ENCODE measurements at regions not wholly inside any gene's neighbourhood (a gene's known extent, or its start where the extent isn't known, plus 50 kb on each side); places are given as distances from the start of the nearest gene placed in this dataset.

GRCh38 chr20:55649254-55649653 lies 356.1 kb downstream of the CBLN4 start:
- Mint-ChIP-seq H3K4me1 (no peaks in the 10 kb centered on the region), H3K9me3 (peaks cover 96% of the 10 kb centered on the region), H3K27ac (no peak overlapping the region), H3K27me3 (ENCODE audit: insufficient read depth, low read depth, poor library complexity) (peaks cover 3% of the 10 kb centered on the region), H3K36me3 (ENCODE audit: low read depth) (peaks cover 39% of the 10 kb centered on the region), H3K4me3 (no peak overlapping the region)
- no peak for ATAC-seq
- Histone ChIP-seq H2AFZ (no peak overlapping the region), H3K4me2 (no peak overlapping the region), H3K4me1 (ENCODE audit: insufficient read depth) (no peaks in the 10 kb centered on the region), H3K27me3 (ENCODE audit: insufficient read depth) (no peaks in the 10 kb centered on the region), H3K27ac (ENCODE audit: low read depth) (no peak overlapping the region), H3F3A (replicated peaks; ENCODE audit: low read depth) (no peaks in the 10 kb centered on the region), H4K20me1 (replicated peaks; ENCODE audit: insufficient read depth) (no peaks in the 10 kb centered on the region), H3K9me2 (ENCODE audit: insufficient read depth) (no peaks in the 10 kb centered on the region), H3K36me3 (ENCODE audit: insufficient read depth) (peaks cover 13% of the 10 kb centered on the region), H3K79me2 (replicated peaks; ENCODE audit: insufficient read depth) (no peaks in the 10 kb centered on the region), H3K4me3 (no peak overlapping the region)
- TF ChIP-seq ZNF331 (CRISPR knock-in tag; IDR thresholded peaks at IDR 0.05; ENCODE audit: low read depth), result no peak
- no peak for TF ChIP-seq ETS1 (IDR thresholded peaks at IDR 0.05)
- no peak for TF ChIP-seq NANOG (IDR thresholded peaks at IDR 0.05; ENCODE audit: borderline replicate concordance)
- no peak for TF ChIP-seq CREB1 (CRISPR knock-in tag; IDR thresholded peaks at IDR 0.05; ENCODE audit: low read depth)
- no peak for TF ChIP-seq ZNF462 (CRISPR knock-in tag; IDR thresholded peaks at IDR 0.05)
- TF ChIP-seq CTCF (conservative IDR thresholded peaks at IDR 0.05; ENCODE audit: low read depth in 2 of 2), result no peak
- TF ChIP-seq STAT1 (IDR thresholded peaks at IDR 0.05; ENCODE audit: unreplicated experiment), result no peak
- no peak for TF ChIP-seq EZH2 (IDR thresholded peaks at IDR 0.05; ENCODE audit: low read depth, unreplicated experiment)
- TF ChIP-seq JUNB (IDR thresholded peaks at IDR 0.05; ENCODE audit: unreplicated experiment), result no peak
- no peak for TF ChIP-seq POLR2AphosphoS5 (IDR thresholded peaks at IDR 0.05; ENCODE audit: low read depth)
- DNase-seq (ENCODE audit: low spot score), result no peak

Data from GM23338 (cell line).